Natural killer cell (primary cell): ENCODE measurements at regions not wholly inside any gene's neighbourhood (a gene's known extent, or its start where the extent isn't known, plus 50 kb on each side); places are given as distances from the start of the nearest gene placed in this dataset.

Source experiments
- ATAC-seq, 3 donors: fragments of 150-1000 bp in 2 of 3; fragments of 200-7000 bp in 1 of 3; cut with Tn5 transposase; 1 replicate in 1 of 3; 2 replicates in 2 of 3; pipeline ENCODE4 v1.10.0; 2021; ENCODE audit warnings: mild to moderate bottlenecking in 2 of 3, moderate library complexity in 2 of 3
- DNase-seq, 2 donors: peaks; one replicate each; pipeline versions ENCODE4 v3.0.0 to v3.0.0-alpha.2; 2013 to 2021; ENCODE audit warnings: mixed read lengths in 1 of 2
- H3K27ac ChIP-seq: one replicate; pipeline ENCODE4 v1.5.1; 2013; ENCODE audit warnings: mild to moderate bottlenecking, low read length
- H3K27me3 ChIP-seq: one replicate; pipeline ENCODE4 v1.6.1; 2013; ENCODE audit warnings: low read length; ENCODE audit not compliant: control insufficient read depth, insufficient read depth
- H3K36me3 ChIP-seq: one replicate; pipeline ENCODE4 v1.6.1; 2013; ENCODE audit warnings: low read length; ENCODE audit not compliant: control insufficient read depth, insufficient read depth
- H3K4me1 ChIP-seq: one replicate; pipeline ENCODE4 v1.6.1; 2013; ENCODE audit warnings: low read length; ENCODE audit not compliant: control insufficient read depth, insufficient read depth
- H3K4me3 ChIP-seq: one replicate; pipeline ENCODE4 v1.5.1; 2013; ENCODE audit warnings: low read length
- H3K9me3 ChIP-seq: one replicate; pipeline ENCODE4 v1.6.1; 2013; ENCODE audit warnings: low read length; ENCODE audit not compliant: control insufficient read depth, insufficient read depth
- H3K27ac Mint-ChIP-seq, 2 donors: one replicate each; pipeline ENCODE4 v1.8.0; 2022; ENCODE audit warnings: mild to moderate bottlenecking in 2 of 2, mixed read lengths in 2 of 2, moderate library complexity in 1 of 2
- H3K27me3 Mint-ChIP-seq, 2 donors: one replicate each; pipeline ENCODE4 v1.8.0; 2022; ENCODE audit warnings: low read depth in 2 of 2, mixed read lengths in 2 of 2
- H3K36me3 Mint-ChIP-seq: one replicate; pipeline ENCODE4 v1.8.0; 2022; ENCODE audit warnings: mixed read lengths
- H3K4me1 Mint-ChIP-seq, 2 donors: one replicate each; pipeline ENCODE4 v1.8.0; 2022; ENCODE audit warnings: mixed read lengths in 2 of 2
- H3K4me3 Mint-ChIP-seq: one replicate; pipeline ENCODE4 v1.8.0; 2022; ENCODE audit warnings: mild to moderate bottlenecking, moderate library complexity, mixed read lengths
- H3K9me3 Mint-ChIP-seq, 2 donors: one replicate each; pipeline ENCODE4 v1.8.0; 2022; ENCODE audit warnings: mixed read lengths in 2 of 2
- WGBS: methylation state at CpG from one replicate; pipeline ENCODE4 v1.1.7; 2013; ENCODE audit warnings: missing lambda C conversion rate; ENCODE audit not compliant: insufficient coverage; 5-methylcytosine and 5-hydroxymethylcytosine counted together
- intact Hi-C: fragments of 100-400 bp; cut with micrococcal nuclease; formaldehyde crosslinking; loops from one replicate; pipeline ENCODE4 v1.14.2; 2022
- TF ChIP-seq, protein P1 (sequence below): fragments of 200-600 bp; IDR thresholded peaks from one replicate; pipeline ENCODE4 v1.8.0; 2022; ENCODE audit warnings: antibody characterized with exemption

DNA sequence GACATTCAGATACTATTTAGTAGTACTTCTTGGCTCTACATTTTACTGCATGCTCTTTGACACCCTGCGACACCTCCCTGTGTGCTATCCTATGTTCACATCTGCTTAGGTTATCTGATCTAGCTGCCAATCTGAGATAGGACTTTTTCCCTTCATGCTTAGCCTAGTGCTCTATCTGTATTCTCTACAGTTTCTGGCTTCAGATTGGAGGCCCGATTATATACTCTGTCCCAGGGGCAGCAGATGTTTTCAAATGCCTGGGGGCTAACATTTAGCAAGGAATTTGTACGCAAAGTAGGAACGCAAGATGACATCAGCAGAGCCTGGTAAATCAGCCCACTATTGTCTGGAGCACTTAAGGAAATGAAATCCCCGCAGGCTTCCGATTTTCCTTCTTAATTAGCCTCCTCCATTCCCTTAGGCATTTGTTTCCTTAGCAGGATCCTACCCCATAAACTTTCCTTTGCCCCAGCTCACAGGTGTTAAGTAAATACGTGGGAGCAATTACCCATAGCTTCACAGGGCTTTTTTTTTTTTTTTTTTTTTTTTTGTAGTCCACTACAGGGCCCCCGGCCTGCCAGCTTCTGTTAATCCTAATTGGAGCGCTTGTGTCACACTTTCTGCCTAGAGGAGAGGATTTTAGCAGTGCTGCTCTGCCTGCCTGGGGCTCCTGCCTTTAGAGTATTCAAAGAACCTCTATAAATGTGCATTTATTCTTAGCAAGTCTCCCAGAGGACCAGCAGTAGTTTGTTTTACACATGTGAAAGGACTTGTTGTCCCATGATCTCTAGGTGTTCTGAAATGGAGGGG is 61.1 kb upstream of the LPAR1 start:
- WGBS = 92% methylated on average over 9 of the region's 9 CpGs
- no peak overlapping the region for H3K4me3 Mint-ChIP-seq
- TF ChIP-seq, protein P1, sequence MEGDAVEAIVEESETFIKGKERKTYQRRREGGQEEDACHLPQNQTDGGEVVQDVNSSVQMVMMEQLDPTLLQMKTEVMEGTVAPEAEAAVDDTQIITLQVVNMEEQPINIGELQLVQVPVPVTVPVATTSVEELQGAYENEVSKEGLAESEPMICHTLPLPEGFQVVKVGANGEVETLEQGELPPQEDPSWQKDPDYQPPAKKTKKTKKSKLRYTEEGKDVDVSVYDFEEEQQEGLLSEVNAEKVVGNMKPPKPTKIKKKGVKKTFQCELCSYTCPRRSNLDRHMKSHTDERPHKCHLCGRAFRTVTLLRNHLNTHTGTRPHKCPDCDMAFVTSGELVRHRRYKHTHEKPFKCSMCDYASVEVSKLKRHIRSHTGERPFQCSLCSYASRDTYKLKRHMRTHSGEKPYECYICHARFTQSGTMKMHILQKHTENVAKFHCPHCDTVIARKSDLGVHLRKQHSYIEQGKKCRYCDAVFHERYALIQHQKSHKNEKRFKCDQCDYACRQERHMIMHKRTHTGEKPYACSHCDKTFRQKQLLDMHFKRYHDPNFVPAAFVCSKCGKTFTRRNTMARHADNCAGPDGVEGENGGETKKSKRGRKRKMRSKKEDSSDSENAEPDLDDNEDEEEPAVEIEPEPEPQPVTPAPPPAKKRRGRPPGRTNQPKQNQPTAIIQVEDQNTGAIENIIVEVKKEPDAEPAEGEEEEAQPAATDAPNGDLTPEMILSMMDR = no peak
- Histone ChIP-seq H3K4me1 (no peaks in the 10 kb centered on the region), H3K36me3 (no peaks in the 10 kb centered on the region), H3K27ac (no peak overlapping the region), H3K9me3 (no peaks in the 10 kb centered on the region), H3K27me3 (no peaks in the 10 kb centered on the region), H3K4me3 (no peak overlapping the region)
- DNase-seq (no peak), ATAC-seq (no peak)
- intact Hi-C loops = no loop called here
- no peak overlapping the region for H3K27ac Mint-ChIP-seq
- H3K4me1 Mint-ChIP-seq = no peaks in the 10 kb centered on the region
- peaks cover 0 to 5% of the 10 kb centered on the region in 2 donors for H3K9me3 Mint-ChIP-seq
- no peaks in the 10 kb centered on the region for H3K36me3 Mint-ChIP-seq
- no peaks in the 10 kb centered on the region for H3K27me3 Mint-ChIP-seq

DNA sequence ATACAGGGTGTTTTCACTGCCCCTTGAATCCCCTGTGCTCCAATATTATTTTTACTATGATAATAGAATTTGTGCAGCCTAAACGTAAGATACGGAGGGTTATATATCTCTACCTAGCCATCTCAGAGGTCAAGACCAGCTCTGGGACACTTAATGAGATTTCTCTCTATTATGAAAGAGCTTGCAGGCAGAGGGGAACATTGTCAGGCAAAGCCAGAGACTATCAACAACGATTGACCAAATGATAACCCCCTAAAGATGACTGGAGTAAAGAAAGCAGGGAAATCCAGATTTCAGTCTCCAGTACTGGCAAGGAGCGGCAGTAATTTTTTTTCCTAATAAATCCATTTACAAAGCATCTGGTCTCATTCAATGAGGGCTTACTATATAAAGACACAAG is 59.8 kb upstream of the LPAR1 start:
- Histone ChIP-seq H3K27ac (no peak overlapping the region), H3K36me3 (no peaks in the 10 kb centered on the region), H3K27me3 (no peaks in the 10 kb centered on the region), H3K4me3 (no peak overlapping the region), H3K9me3 (no peaks in the 10 kb centered on the region), H3K4me1 (no peaks in the 10 kb centered on the region)
- no peak for DNase-seq
- no peak for ATAC-seq
- Mint-ChIP-seq H3K27ac (no peak overlapping the region), H3K9me3 (peaks cover 2 to 5% of the 10 kb centered on the region in 2 donors), H3K27me3 (no peaks in the 10 kb centered on the region), H3K4me1 (no peaks in the 10 kb centered on the region), H3K4me3 (no peak overlapping the region), H3K36me3 (no peaks in the 10 kb centered on the region)
- TF ChIP-seq, protein P1 = no peak
- intact Hi-C loops = no loop called here
- WGBS = 93% methylated on average over 4 of the region's 4 CpGs

DNA sequence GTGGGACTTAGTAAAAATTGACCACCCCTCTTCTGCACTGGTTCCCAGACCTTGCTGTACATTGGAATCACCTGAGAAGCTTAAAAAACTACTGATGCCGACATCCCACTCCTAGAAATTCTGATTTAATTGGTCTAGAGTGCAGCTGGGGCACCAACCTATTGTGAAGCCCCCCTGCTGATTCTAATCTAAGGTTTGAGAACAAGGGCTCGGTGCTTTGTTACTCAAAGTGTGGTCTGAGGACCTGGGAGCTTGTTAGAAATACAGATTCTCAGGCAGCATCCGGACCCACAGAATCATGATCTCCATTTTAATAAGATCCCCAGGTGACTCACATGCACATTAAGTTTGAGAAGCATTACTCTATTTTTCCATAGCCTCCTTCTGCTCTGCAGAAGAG is 57.8 kb upstream of the LPAR1 start:
- H3K36me3 ChIP-seq = no peaks in the 10 kb centered on the region
- H3K9me3 Mint-ChIP-seq = peaks cover 3 to 9% of the 10 kb centered on the region in 2 donors
- TF ChIP-seq, protein P1 = no peak
- H3K27ac Mint-ChIP-seq = no peak overlapping the region
- no peak overlapping the region for H3K27ac ChIP-seq
- no peak overlapping the region for H3K4me3 ChIP-seq
- H3K4me1 Mint-ChIP-seq = no peaks in the 10 kb centered on the region
- DNase-seq (no peak), ATAC-seq (no peak)
- H3K36me3 Mint-ChIP-seq = no peaks in the 10 kb centered on the region
- WGBS = 63% methylated on average over 3 of the region's 3 CpGs
- no peak overlapping the region for H3K4me3 Mint-ChIP-seq
- no peaks in the 10 kb centered on the region for H3K4me1 ChIP-seq
- no peaks in the 10 kb centered on the region for H3K27me3 Mint-ChIP-seq
- intact Hi-C loops = no loop called here
- H3K27me3 ChIP-seq = no peaks in the 10 kb centered on the region
- no peaks in the 10 kb centered on the region for H3K9me3 ChIP-seq

DNA sequence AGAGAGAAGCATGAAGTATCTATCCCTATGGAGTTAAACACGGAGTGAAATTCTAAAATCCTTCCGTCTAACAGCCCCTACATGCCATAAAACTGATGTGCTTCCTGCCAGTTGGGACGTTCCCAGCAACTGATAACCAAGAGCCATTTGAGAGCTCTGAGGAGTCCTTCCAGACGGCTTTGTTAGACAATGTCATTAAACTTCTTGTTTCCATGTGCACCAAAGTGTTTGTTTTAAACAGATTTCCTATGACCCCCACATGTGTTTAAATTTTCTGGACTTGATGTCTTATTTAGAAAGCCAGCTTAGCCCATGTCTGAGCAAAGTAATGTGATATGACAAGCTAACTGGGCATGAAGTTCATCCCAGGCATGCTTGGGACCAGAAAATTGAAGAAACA is 57.2 kb upstream of the LPAR1 start:
- DNase-seq (no peak), ATAC-seq (no peak)
- peaks cover 3 to 9% of the 10 kb centered on the region in 2 donors for H3K9me3 Mint-ChIP-seq
- H3K27ac ChIP-seq = no peak overlapping the region
- H3K4me1 Mint-ChIP-seq = no peaks in the 10 kb centered on the region
- H3K4me3 Mint-ChIP-seq = no peak overlapping the region
- no peaks in the 10 kb centered on the region for H3K27me3 Mint-ChIP-seq
- no peaks in the 10 kb centered on the region for H3K36me3 ChIP-seq
- TF ChIP-seq, protein P1 = no peak
- no peak overlapping the region for H3K4me3 ChIP-seq
- H3K27me3 ChIP-seq = no peaks in the 10 kb centered on the region
- intact Hi-C loops = no loop called here
- H3K36me3 Mint-ChIP-seq = no peaks in the 10 kb centered on the region
- H3K9me3 ChIP-seq = no peaks in the 10 kb centered on the region
- no peaks in the 10 kb centered on the region for H3K4me1 ChIP-seq
- no peak overlapping the region for H3K27ac Mint-ChIP-seq
- WGBS = 84% methylated on average over 4 of the region's 4 CpGs
